ENCODE measurements at regions not wholly inside any gene's neighbourhood (a gene's known extent, or its start where the extent isn't known, plus 50 kb on each side); places are given as distances from the start of the nearest gene placed in this dataset.

DNA sequence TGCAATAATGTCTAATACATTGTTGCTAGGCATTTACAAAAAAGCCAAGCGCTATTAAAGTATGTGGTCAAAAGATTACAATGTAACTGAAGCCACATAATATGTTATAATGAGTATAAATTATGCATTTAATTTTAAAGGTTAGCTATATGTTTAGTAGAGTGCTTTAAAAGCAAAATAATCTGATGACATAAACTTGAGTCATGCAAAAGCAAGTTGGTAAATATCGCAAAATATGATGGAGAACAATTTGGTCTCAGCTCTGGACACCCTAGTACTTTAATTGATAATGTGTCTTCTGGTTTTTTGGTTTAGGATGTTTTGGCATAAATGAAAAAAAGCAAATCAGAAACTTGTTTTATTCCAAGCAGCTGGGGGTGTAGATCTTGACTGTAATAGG, 188.6 kb upstream of the RREB1 start:
- TF ChIP-seq, protein P1, sequence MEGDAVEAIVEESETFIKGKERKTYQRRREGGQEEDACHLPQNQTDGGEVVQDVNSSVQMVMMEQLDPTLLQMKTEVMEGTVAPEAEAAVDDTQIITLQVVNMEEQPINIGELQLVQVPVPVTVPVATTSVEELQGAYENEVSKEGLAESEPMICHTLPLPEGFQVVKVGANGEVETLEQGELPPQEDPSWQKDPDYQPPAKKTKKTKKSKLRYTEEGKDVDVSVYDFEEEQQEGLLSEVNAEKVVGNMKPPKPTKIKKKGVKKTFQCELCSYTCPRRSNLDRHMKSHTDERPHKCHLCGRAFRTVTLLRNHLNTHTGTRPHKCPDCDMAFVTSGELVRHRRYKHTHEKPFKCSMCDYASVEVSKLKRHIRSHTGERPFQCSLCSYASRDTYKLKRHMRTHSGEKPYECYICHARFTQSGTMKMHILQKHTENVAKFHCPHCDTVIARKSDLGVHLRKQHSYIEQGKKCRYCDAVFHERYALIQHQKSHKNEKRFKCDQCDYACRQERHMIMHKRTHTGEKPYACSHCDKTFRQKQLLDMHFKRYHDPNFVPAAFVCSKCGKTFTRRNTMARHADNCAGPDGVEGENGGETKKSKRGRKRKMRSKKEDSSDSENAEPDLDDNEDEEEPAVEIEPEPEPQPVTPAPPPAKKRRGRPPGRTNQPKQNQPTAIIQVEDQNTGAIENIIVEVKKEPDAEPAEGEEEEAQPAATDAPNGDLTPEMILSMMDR (tag by site-specific recombination; IDR thresholded peaks at IDR 0.05), result no peak
- TF ChIP-seq, protein P2, sequence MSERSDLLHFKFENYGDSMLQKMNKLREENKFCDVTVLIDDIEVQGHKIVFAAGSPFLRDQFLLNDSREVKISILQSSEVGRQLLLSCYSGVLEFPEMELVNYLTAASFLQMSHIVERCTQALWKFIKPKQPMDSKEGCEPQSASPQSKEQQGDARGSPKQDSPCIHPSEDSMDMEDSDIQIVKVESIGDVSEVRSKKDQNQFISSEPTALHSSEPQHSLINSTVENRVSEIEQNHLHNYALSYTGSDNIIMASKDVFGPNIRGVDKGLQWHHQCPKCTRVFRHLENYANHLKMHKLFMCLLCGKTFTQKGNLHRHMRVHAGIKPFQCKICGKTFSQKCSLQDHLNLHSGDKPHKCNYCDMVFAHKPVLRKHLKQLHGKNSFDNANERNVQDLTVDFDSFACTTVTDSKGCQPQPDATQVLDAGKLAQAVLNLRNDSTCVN (tag by site-specific recombination; optimal IDR thresholded peaks at IDR 0.05), result no peak
- TF ChIP-seq ZXDB (tag by site-specific recombination; IDR thresholded peaks at IDR 0.05) (no peak), KLF9 (tag by site-specific recombination; IDR thresholded peaks at IDR 0.05; ENCODE audit: low read depth) (no peak), ZNF843 (tag by site-specific recombination; IDR thresholded peaks at IDR 0.05) (no peak), REPIN1 (tag by site-specific recombination; IDR thresholded peaks at IDR 0.05; ENCODE audit: low read depth) (no peak), ZNF510 (tag by site-specific recombination; IDR thresholded peaks at IDR 0.05; ENCODE audit: insufficient replicate concordance) (no peak), ZBTB8A (tag by site-specific recombination; IDR thresholded peaks at IDR 0.05) (no peak)
- TF ChIP-seq, protein P3, sequence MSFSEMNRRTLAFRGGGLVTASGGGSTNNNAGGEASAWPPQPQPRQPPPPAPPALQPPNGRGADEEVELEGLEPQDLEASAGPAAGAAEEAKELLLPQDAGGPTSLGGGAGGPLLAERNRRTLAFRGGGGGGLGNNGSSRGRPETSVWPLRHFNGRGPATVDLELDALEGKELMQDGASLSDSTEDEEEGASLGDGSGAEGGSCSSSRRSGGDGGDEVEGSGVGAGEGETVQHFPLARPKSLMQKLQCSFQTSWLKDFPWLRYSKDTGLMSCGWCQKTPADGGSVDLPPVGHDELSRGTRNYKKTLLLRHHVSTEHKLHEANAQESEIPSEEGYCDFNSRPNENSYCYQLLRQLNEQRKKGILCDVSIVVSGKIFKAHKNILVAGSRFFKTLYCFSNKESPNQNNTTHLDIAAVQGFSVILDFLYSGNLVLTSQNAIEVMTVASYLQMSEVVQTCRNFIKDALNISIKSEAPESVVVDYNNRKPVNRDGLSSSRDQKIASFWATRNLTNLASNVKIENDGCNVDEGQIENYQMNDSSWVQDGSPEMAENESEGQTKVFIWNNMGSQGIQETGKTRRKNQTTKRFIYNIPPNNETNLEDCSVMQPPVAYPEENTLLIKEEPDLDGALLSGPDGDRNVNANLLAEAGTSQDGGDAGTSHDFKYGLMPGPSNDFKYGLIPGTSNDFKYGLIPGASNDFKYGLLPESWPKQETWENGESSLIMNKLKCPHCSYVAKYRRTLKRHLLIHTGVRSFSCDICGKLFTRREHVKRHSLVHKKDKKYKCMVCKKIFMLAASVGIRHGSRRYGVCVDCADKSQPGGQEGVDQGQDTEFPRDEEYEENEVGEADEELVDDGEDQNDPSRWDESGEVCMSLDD (tag by site-specific recombination; IDR thresholded peaks at IDR 0.05), result no peak
- TF ChIP-seq, protein P4, sequence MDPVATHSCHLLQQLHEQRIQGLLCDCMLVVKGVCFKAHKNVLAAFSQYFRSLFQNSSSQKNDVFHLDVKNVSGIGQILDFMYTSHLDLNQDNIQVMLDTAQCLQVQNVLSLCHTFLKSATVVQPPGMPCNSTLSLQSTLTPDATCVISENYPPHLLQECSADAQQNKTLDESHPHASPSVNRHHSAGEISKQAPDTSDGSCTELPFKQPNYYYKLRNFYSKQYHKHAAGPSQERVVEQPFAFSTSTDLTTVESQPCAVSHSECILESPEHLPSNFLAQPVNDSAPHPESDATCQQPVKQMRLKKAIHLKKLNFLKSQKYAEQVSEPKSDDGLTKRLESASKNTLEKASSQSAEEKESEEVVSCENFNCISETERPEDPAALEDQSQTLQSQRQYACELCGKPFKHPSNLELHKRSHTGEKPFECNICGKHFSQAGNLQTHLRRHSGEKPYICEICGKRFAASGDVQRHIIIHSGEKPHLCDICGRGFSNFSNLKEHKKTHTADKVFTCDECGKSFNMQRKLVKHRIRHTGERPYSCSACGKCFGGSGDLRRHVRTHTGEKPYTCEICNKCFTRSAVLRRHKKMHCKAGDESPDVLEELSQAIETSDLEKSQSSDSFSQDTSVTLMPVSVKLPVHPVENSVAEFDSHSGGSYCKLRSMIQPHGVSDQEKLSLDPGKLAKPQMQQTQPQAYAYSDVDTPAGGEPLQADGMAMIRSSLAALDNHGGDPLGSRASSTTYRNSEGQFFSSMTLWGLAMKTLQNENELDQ (tag by site-specific recombination; IDR thresholded peaks at IDR 0.05; ENCODE audit: low read depth), result no peak
- TF ChIP-seq, protein P5, sequence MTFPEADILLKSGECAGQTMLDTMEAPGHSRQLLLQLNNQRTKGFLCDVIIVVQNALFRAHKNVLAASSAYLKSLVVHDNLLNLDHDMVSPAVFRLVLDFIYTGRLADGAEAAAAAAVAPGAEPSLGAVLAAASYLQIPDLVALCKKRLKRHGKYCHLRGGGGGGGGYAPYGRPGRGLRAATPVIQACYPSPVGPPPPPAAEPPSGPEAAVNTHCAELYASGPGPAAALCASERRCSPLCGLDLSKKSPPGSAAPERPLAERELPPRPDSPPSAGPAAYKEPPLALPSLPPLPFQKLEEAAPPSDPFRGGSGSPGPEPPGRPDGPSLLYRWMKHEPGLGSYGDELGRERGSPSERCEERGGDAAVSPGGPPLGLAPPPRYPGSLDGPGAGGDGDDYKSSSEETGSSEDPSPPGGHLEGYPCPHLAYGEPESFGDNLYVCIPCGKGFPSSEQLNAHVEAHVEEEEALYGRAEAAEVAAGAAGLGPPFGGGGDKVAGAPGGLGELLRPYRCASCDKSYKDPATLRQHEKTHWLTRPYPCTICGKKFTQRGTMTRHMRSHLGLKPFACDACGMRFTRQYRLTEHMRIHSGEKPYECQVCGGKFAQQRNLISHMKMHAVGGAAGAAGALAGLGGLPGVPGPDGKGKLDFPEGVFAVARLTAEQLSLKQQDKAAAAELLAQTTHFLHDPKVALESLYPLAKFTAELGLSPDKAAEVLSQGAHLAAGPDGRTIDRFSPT (tag by site-specific recombination; IDR thresholded peaks at IDR 0.05), result no peak
- TF ChIP-seq, protein P6, sequence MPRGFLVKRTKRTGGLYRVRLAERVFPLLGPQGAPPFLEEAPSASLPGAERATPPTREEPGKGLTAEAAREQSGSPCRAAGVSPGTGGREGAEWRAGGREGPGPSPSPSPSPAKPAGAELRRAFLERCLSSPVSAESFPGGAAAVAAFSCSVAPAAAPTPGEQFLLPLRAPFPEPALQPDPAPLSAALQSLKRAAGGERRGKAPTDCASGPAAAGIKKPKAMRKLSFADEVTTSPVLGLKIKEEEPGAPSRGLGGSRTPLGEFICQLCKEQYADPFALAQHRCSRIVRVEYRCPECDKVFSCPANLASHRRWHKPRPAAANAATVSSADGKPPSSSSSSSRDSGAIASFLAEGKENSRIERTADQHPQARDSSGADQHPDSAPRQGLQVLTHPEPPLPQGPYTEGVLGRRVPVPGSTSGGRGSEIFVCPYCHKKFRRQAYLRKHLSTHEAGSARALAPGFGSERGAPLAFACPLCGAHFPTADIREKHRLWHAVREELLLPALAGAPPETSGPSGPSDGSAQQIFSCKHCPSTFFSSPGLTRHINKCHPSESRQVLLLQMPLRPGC (tag by site-specific recombination; IDR thresholded peaks at IDR 0.05), result no peak

All from HEK293 (cell line).